HEK293 (cell line): ENCODE measurements at regions not wholly inside any gene's neighbourhood (a gene's known extent, or its start where the extent isn't known, plus 50 kb on each side); places are given as distances from the start of the nearest gene placed in this dataset.

Experiments
- CTCF ChIP-seq: fragments of 450-650 bp; formaldehyde crosslinking; IDR thresholded peaks from 2 replicates; pipeline ENCODE4 v1.5.1; 2016; ENCODE audit warnings: missing biosample characterization, missing genetic modification characterization
- KLF9 ChIP-seq: fragments of 450-650 bp; formaldehyde crosslinking; IDR thresholded peaks from 2 replicates; pipeline ENCODE4 v1.5.1; 2016; ENCODE audit warnings: missing biosample characterization, missing genetic modification characterization, low read depth
- MEIS1 ChIP-seq: sonication (generic); formaldehyde crosslinking; IDR thresholded peaks from 2 replicates; pipeline ENCODE4 v1.8.1; 2022; ENCODE audit warnings: missing genetic modification reagents, mild to moderate bottlenecking, borderline replicate concordance
- MYNN ChIP-seq: fragments of 450-650 bp; formaldehyde crosslinking; IDR thresholded peaks from 2 replicates; pipeline ENCODE4 v1.5.1; 2016; ENCODE audit warnings: missing biosample characterization, missing genetic modification characterization, borderline replicate concordance
- PATZ1 ChIP-seq: fragments of 450-650 bp; formaldehyde crosslinking; IDR thresholded peaks from 2 replicates; pipeline ENCODE4 v1.5.1; 2016; ENCODE audit warnings: missing biosample characterization, missing genetic modification characterization
- ZNF18 ChIP-seq: fragments of 450-650 bp; formaldehyde crosslinking; IDR thresholded peaks from 2 replicates; pipeline ENCODE4 v1.5.1; 2016; ENCODE audit warnings: missing biosample characterization, missing genetic modification characterization
- ZNF433 ChIP-seq: fragments of 450-650 bp; formaldehyde crosslinking; IDR thresholded peaks from 2 replicates; pipeline ENCODE4 v1.5.1; 2016; ENCODE audit warnings: missing biosample characterization, missing genetic modification characterization, low read depth
- ZNF560 ChIP-seq: fragments of 450-650 bp; formaldehyde crosslinking; IDR thresholded peaks from 2 replicates; pipeline ENCODE4 v1.5.1; 2017; ENCODE audit warnings: missing biosample characterization, missing genetic modification characterization, borderline replicate concordance
- ZNF561 ChIP-seq: fragments of 450-650 bp; IDR thresholded peaks from 2 replicates; pipeline ENCODE4 v1.5.1; 2018; ENCODE audit warnings: missing biosample characterization, missing genetic modification characterization, borderline replicate concordance

GRCh38 chr20:26308961-26309360, 612.3 kb upstream of the ZNF337 start:
- TF ChIP-seq MYNN (tag by site-specific recombination): no peak
- TF ChIP-seq CTCF (tag by site-specific recombination): no peak
- TF ChIP-seq PATZ1 (tag by site-specific recombination): no peak
- TF ChIP-seq ZNF18 (tag by site-specific recombination): no peak
- no peak for TF ChIP-seq ZNF561 (tag by site-specific recombination)
- no peak for TF ChIP-seq KLF9 (tag by site-specific recombination)
- TF ChIP-seq MEIS1 (CRISPR knock-in tag): no peak
- no peak for TF ChIP-seq ZNF560 (tag by site-specific recombination)
- no peak for TF ChIP-seq ZNF433 (tag by site-specific recombination)
